Bronchial epithelial cell (primary cell): ENCODE measurements at regions not wholly inside any gene's neighbourhood (a gene's known extent, or its start where the extent isn't known, plus 50 kb on each side); places are given as distances from the start of the nearest gene placed in this dataset.
"Not testable (repeated sequence)": the region's sequence is repeated elsewhere in the genome, so short reads cannot be mapped to it uniquely, and the experiment has no call there.

Experiments
- DNase-seq: peaks from one replicate; pipeline ENCODE4 v3.0.0-alpha.2; 2010; ENCODE audit warnings: low read depth
- FAIRE-seq: peaks from 2 replicates; lab custom pipeline; 2011; peaks lifted over from hg19 to GRCh38; lab: Jason Lieb, UNC
- H3K27me3 ChIP-seq: 2 replicates; pipeline ENCODE4 v1.5.1; 2011; ENCODE audit warnings: low read length; ENCODE audit not compliant: control insufficient read depth, insufficient read depth
- H3K36me3 ChIP-seq: 2 replicates; pipeline ENCODE4 v1.5.1; 2011; ENCODE audit warnings: low read length; ENCODE audit not compliant: control insufficient read depth, insufficient read depth
- H3K4me3 ChIP-seq: 2 replicates; pipeline ENCODE4 v1.5.1; 2011; ENCODE audit warnings: mild to moderate bottlenecking, low read depth, low read length, control low read depth
- TF ChIP-seq, protein P1 (sequence below): IDR thresholded peaks from 2 replicates; pipeline ENCODE4 v1.5.1; 2011; ENCODE audit warnings: mild to moderate bottlenecking, moderate library complexity, low read length, control low read depth, inconsistent platforms; ENCODE audit not compliant: insufficient read depth, severe bottlenecking

DNA sequence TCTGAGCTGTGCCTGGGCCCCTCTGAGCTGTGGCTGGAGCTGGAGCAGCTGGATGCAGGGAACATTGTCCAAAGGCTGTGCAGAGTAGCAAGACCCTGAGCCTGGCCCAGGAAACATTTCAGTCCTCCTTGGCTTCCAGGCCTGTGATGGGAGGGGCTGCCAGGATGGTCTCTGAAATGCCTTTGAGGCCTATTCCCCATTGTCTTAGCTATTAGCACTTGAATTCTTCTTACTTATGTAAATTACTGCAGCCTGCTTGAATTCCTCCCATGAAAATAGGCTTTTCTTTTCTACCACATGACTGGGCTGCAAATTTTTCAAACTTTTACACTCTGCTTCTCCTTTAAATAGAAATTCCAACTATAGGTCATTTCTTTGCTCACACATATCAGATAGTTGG, 349.8 kb upstream of the KLHL4 start:
- Histone ChIP-seq H3K27me3 (no peaks in the 10 kb centered on the region), H3K4me3 (no peak overlapping the region), H3K36me3 (no peaks in the 10 kb centered on the region)
- TF ChIP-seq, protein P1, sequence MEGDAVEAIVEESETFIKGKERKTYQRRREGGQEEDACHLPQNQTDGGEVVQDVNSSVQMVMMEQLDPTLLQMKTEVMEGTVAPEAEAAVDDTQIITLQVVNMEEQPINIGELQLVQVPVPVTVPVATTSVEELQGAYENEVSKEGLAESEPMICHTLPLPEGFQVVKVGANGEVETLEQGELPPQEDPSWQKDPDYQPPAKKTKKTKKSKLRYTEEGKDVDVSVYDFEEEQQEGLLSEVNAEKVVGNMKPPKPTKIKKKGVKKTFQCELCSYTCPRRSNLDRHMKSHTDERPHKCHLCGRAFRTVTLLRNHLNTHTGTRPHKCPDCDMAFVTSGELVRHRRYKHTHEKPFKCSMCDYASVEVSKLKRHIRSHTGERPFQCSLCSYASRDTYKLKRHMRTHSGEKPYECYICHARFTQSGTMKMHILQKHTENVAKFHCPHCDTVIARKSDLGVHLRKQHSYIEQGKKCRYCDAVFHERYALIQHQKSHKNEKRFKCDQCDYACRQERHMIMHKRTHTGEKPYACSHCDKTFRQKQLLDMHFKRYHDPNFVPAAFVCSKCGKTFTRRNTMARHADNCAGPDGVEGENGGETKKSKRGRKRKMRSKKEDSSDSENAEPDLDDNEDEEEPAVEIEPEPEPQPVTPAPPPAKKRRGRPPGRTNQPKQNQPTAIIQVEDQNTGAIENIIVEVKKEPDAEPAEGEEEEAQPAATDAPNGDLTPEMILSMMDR, result no peak
- FAIRE-seq (no peak), DNase-seq (no peak)

DNA sequence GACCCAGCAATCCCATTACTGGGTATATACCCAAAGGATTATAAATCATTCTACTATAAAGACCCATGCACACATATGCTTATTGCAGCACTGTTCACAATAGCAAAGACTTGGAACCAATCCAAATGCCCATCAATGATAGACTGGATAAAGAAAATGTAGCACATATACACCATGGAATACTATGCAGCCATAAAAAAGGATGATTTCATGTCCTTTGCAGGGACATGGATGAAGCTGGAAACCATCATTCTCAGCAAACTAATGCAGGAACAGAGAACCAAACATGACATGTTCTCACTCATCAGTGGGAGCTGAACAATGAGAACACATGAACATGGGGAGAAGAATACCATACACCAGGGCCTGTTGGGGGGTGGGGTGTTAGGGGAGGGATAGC, 339.6 kb upstream of the KLHL4 start:
- DNase-seq, FAIRE-seq, H3K36me3 ChIP-seq, H3K27me3 ChIP-seq, H3K4me3 ChIP-seq: not testable (repeated sequence)
